ENCODE measurements at regions not wholly inside any gene's neighbourhood (a gene's known extent, or its start where the extent isn't known, plus 50 kb on each side); places are given as distances from the start of the nearest gene placed in this dataset.

DNA sequence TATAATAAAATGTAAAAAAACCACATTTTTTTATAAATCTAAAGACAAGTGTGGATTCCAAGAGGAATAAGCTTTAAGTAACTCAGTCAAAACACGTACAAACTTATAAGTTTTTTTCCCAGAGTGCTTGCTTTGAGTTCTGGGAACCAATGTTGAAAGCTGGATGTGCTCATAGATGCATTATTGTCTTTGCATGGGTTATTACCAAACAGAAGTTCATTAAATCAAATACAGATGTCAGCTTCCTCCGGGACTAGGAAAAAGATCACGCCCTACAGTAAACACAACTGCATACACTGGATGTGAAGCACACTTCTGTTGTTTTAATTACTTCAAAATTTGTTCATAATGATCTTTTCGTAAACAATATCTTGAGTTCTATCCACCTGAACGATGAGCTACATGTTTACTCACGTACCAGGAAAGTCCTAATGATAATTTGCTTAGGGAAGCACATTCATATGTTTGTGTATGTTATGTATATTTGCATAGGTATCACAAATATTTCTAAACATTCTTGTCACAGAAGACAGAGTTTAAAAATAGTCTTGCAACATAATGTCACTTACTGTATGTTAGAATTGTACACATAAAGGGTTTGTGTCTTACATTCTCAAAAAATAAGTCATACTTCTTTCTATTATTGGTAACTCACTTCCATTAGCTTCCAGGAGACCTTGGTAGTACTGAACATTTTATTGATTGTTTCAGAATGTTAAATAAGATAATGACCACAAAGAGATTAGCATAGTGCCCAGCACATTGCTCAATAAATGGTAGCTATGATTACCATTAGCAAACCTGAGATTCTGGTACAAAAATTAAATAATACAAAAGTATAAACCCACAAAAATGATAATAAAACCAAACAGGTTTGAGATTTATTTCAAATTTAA, 427.4 kb downstream of the CETN3 start:
- DNase-seq: no peak

DNA sequence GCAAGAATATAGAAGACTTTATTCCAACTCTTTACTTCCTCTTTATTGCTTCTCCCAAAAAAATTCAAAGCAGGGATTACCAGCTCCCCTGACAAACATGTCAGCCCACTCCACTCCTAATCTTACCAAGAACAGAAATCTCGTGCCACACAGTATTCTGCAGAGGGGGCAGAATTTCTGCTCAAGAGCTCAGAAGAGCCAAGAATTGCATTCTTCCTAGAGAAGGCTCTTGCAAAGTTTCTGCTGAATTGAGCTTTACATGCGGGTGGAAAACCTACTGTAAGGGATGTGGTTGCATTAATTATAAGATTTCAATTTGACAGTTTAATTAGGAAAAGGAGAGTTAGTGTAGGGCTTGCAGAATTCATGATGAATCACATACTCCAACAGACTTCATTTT, 428.5 kb downstream of the CETN3 start:
- DNase-seq: no peak

DNA sequence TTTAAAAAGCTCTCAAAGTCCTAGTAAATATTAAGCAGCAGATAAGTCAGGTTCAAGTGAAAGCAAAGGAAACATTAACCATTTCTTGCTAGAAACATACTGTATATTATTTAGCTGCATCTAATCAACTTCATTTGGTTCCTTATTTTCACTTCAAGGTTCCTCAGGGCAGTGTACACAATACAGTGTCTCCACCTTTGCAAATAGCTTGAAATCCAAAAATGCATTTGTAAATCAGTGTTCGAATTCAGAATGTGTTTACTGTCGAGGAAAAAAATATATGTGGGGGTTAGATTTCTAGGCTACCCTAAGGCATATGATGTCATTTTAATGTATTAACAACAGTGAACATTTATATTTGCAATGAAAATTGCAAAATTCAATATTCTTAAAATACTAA, 436.0 kb downstream of the CETN3 start:
- no peak for DNase-seq

DNA sequence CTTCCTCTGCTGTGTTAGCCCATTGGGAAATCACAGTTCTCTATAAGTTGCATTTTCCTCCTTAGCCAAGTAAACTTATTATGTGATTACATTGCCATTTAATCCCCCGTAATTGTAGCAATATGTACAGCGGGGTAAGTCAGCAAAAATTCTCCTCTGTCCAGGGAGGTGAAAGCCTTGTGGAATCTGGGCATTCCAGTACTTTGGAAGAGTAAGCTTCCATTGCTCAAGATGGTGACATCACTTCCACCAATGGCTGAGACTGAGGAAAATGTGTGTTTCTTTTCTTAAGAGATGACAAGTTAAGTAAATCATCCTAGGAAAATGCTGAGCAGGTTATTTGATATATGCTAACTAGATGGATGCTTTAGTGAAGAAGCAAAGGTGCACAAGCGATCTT, 436.7 kb downstream of the CETN3 start:
- no peak for DNase-seq

DNA sequence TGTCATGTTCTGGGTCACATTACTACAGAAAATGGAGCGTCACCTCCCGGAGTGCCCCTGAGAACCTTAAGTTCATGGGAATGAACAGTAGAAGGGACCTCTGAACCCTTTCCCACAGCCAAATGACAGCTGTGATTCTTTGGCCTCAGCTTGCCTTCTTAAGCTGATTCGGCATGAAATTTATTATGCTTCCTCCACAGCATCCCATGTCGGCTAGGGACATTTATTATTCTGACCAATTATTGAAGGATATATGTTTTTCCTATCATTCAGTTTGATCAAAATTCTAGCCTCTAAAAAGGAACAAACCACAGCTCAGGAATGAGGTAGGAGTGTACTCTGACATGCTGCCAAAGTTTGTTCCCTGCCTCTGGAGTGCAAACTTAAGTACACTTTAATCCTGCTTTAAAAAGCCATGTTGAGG, 440.6 kb downstream of the CETN3 start:
- no peak for DNase-seq

DNA sequence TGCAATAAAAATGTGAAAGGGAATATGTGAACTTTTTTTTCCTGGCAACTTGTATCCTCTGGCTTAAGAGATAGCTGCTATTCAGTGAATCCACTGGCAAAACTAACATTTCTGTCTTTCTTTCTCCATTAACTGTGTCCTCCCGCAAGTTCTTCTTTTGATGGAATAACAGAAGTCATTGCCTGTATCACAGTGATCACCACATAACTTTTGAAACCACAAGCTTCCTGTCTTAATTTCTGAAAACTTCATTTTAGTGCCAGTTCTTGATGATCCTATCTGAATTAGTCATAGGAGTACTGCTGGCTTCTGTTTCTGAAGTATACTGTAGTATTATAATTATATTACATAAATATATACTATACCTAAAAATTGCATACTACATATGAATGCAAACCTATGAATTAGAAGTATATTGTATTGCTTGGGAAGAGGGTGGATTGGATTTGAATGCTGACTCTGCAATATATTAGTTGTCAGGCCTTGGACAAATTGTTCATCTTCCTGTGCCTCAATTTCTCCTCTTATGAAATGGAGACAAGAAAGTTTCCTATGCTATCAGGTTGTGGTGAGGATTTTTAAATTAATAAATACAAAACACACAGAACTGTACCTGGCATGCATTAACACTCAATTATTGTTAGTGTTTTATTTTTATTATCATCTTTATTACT, 441.6 kb downstream of the CETN3 start:
- DNase-seq: no peak

DNA sequence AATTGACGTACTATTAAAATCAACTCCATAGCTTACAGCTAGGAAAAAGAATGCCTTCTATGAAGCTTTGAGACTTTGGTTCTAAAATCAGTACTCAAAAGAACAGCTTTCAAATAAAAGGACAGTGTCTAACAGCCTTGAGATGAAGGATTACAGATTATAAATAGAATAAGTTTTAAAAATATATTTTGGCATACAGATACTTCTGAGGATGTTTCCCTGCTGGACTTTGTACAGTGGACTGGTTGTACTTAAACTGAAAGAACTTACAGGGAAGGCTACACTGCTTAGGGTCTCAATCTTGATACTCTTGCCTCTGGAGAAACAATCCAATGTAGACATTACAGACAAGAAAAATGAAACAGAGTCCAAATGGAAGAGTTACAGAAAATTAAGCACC, 452.7 kb downstream of the CETN3 start:
- no peak for DNase-seq

DNA sequence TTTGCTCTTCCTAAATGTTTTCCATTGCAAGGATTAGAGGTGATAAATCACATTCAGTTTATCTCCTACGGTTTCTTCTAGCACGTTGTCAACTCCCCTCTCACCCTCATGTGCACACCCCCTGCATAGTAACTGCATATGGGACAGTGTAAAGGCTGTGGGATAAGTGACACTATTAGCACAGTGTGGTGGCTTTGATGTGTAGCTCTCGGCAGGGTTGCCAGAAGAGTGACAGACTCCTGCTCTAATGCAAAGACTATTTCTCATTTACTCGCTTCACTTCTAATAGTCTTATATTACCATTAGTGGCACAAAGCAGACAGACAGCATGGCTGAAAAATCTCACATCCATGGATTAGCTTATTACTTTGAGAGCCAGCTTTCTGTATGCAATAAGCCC, 454.6 kb downstream of the CETN3 start:
- no peak for DNase-seq

DNA sequence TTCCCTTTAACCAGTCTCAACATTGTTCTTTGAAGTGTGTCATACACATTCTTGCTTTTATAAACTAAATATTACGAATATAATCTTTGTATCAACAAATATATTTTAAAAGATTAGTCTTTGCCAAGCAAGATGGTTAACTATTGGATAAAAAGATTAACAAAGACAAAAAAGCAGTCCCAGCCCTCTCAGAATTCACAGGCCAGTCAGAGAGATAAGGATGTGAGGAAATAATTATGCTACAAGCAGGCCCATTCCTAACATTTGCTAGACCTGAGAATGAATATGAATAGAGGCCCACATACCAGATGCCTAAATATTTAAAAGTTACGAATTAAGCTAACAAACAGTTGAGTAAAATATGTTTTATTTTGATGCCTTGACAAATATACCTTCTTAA, 457.7 kb downstream of the CETN3 start:
- no peak for DNase-seq

DNA sequence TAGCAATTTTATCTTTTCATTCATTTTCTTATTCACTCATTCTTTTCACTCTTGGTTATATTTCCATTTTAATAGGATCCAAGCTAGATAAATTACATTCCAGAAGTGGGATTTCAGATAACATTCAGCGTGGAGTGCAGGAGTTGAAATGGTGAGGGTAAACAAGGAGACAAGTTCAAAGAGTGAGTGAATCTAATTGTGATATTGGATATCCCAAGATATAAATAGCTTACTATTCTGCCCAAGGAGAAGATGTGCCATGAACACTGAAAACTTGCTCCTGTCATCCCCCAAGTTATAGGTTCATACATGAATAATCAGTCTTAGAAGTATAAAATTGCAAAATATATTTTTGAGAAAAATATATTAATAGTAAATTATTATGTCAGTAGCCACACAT, 459.3 kb downstream of the CETN3 start:
- no peak for DNase-seq

DNA sequence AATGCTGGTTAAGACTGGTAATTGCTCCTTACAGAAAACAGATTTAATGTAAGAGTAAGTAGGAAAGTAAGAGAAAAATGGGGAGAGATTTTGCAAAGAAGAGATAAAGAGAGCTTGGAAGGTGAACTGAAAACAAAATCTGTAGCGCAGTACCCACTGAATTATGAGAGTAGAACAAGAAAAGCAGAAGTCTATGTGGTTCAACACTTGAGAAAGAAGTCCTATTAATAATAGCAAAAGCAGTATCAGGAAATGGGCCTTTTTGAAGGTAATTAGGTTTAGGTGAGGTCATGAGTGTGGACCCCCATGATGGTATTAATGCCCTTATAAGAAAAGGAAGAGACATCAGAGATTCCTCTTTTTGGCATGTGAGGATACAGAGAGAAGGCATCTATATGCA, 460.6 kb downstream of the CETN3 start:
- DNase-seq: no peak

DNA sequence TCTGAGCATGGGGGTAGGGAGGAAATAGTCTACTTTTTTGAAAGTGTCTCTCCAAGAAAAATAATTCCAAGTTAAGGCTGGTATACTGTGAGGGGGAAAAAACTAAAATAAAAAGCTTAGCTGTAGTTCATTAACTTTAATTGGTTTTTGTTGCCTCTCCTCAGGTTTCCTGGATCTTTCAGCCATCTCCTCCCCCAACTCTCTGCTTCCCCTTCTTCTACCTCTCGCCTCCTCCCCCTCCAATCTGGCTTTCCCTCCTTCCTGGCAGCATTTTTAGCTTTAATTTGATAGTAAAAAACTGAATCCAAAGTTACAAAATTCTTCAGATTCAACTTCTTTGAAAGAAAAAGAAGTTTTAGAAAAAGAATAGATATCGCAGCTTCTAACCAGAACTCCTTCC, 462.6 kb downstream of the CETN3 start:
- DNase-seq: no peak

DNA sequence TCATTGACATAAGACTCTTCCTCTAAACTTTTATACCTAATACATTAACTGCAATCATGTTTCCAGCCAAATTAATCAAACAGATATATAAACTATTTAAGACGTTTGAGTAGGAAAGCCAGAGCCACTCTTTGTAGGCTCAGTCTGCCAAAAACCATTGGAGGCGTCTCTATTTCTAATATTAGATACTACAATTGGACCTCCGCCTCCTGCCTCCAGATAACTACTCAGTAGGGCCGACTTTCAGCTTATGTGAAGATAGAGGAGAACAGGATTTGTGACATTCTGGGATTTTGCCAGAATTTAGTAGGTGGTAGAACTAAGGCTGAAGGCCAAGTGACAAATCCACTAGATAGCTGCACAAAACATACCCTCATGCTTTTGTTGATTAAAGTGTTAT, 463.0 kb downstream of the CETN3 start:
- DNase-seq: no peak

DNA sequence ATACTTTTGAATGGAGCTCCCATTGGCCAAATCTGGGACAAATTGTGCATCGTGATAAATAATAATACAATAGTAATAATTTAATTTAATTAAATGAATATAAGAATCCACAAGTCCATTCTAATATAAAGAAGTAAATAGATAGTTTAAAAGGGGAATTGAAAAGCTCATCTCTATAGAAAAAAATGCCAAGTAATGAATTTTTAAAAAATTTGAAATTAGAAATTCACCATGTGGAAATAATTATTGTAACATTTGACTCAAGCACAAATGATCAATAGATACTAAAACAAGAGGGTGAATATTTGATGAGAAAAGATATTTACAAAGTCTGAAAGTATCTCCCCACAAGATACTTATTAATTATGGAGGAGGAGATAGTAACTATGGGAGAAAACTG, 467.4 kb downstream of the CETN3 start:
- DNase-seq: no peak

DNA sequence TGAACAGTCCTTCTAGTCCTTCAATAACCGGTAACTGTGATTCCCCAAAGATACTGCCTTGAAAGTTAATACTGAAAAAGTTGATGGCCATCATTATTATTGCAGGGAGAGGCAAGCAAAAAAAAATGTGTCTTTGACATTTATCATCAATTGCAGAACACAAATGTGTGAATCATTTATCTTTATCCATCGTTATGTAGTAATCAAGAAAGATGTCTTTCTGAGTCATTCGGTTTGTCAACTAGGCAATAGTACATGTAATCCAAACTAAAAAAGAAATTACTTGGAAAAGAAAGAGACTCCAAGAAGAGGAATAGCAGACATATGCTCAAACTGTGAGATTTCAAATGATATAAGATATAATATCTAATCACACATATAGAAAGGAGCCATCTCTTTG, 473.0 kb downstream of the CETN3 start:
- no peak for DNase-seq

DNA sequence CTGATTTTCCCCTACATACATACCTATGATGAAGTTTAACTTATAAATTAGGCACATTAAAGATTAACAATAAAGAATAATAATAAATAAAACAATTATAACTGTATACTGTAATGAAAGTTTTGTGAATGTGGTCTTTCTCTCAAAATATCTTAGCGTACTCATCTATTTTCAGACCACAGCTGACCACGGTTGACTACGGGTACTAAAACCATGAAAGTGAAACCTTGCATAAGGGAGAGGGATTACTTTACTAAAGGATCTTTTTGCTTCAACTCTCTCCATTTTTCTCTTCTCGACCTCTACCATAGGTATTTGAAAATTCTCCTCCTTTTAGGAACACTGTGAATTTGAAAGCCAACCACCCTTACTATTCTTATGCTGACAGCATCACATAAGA, 475.5 kb downstream of the CETN3 start:
- no peak for DNase-seq

DNA sequence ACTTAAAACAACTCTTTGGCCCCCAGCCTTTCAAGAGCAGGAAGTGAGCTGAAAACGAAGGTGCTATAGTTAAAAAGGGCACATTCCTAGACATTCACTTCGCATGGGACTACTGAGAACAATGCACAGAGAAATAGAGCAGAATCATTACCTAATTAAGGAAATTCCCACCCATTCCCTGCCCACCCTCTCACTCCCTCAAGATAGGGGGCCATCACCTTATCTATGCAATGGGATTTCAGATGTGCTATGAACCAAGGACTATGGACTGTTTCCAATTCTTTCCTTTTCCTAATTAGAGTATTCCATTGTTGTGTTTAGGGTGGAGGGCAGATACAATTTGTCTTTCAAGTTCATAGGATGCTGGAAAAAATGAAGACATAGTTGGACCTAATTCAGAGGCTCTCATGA, 476.8 kb downstream of the CETN3 start:
- no peak for DNase-seq

DNA sequence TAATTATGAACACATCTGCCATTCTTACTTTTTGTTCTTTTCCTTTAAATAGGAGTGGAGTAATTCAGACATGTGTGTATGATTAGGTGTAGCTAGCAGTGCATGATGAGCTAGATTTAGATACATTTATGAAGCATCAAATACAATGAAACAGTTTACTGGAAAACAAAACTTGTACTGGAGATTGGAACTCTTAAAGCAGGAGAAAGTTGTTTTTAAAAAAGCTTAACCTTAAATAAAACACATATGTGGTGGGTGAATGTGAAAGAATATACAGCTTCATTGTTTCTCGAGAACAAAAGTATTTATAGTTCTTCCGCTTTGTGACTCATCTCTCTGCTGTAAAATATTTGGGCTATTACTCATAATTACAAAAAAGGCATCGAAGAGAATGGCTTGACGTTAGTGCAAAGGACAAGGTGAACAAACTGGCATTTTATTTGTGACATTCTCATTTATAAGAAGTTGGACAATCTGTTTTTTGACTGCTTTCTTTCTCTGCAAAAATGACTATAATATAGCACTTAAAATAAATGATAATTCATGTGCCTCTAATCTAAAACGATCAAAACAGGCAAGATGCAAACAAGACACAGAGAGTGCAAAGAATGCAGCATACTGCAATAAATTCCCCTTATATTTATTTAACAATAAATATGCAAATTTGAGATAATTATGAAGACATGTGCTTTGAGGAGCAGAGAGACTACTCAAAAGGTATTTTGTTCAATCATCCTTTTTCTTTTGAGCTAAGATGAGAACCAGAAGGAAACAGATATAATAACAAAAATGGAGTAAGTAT, 478.8 kb downstream of the CETN3 start:
- no peak for DNase-seq

DNA sequence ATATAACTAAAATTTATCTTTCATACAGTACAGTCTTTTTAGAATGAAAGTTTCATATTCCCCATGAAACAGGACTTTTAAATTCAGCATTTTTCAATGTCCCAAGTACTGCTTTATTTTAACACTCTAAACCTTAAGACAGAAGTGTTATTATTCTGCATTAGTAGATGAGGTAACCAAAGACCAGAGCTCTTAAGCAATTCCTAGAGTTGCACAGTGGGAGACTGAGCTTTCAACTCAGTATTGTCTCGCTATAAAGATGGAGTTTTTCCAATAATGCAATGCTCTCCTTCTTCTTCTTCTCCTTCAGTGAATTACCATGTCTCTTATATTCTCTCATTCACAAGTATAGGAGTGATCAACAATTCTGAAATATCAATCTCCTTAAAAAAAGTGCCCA, 479.7 kb downstream of the CETN3 start:
- DNase-seq: no peak

DNA sequence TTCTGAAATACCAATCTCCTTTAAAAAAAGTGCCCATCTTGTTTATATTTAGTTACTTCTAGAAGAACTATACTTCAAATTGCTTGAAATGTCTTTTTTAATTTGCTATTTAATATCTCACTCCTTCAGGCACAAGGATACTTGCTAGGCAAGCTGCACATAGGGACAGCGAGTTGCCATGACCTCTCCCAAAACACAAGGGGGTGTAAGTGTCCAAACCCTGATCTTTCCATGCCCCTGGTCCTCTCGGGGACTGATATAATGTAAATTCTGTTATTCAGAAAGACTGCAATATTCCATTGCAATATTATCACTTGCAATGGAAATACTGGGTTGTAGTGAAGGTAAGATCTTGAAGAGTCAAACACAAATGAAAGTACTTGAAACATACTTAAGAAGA, 480.4 kb downstream of the CETN3 start:
- no peak for DNase-seq

DNA sequence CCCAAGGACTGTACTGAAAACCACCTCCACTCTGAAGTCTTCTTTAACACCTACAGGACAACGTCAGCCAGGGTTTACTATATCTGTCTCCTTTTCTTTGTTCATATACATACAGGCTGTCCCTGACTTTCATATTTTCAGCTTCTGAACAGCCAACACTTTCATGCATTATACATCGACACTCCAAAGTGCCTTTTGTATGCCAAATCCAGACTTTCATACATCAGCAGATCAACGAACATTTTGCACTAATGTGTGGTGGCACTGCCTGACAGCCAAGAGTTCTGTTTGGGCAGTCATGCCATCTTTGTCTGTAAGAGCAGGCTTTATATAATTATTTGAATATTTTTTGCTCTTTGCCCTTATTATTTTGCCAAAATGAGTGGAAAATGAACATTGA, 487.4 kb downstream of the CETN3 start:
- DNase-seq: no peak

DNA sequence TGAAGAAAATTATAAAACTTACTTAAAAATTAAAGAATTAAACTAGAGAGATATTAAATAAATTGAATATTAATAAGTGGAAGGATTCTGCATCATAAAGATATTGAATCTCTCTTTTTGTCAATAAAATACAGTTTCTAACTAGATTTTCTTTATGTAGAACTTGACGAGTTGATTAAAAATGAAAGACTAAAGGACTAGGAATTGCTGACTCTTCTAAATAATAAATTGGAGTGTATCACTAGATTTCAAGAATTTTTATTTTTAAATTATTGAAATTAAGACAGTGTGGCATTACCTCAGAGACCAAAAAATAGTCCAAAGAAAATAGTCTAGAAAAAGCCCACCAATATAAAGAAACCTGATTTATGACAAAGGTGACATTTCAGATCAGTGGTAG, 492.4 kb downstream of the CETN3 start:
- no peak for DNase-seq

DNA sequence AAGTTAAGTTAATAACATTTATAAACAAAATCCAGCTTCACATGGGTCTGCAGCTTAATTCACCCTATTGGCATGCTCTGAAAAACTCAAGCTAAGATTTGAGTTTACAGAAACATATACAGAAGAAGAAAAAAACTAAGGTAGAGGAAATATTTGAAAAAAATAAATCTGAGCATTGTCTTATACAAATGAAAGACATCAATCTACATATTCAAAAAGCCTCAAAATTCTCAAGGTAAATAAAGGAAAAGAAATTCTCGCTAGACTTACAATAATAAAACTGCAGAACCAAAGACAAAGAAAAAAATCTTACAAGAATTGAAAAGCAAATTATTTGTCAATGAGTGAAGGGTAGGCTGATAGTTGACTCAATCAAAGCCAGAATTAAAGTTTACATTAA, 493.4 kb downstream of the CETN3 start:
- DNase-seq: no peak

DNA sequence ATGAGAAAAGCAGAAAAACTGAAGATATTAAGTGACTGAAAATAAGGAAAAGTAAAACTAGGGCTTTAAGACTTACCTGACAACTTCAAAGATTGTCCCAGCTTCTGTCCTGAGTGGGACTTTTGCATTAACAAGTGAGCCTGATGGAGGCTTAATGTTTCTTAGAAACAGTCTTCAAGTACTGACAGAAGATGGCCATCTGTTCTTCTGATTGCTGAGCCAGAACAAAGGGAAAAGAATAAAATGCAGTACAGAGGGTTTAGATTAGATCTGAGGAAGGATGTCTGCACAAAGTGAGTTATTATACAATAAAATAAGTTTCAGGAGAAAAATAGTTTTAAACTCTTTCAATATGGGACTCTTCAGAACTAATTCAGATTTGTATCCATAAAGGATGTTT, 500.7 kb downstream of the CETN3 start:
- DNase-seq: no peak

Measured in NCI-H2029 treated with DMSO at 0.1 percent for 48 hours (cell line).